Left ventricle myocardium inferior (tissue), 1 donor: ENCODE measurements at regions not wholly inside any gene's neighbourhood (a gene's known extent, or its start where the extent isn't known, plus 50 kb on each side); places are given as distances from the start of the nearest gene placed in this dataset.

ENCODE experiments used
- DNase-seq: peaks from one replicate; pipeline ENCODE4 v3.0.0-alpha.2; 2020
- H3K27ac ChIP-seq: fragments of 200-600 bp; replicated peaks from 2 replicates; pipeline ENCODE4 v1.8.0; 2021
- H3K27me3 ChIP-seq: fragments of 200-600 bp; 2 replicates; pipeline ENCODE4 v1.8.0; 2021; ENCODE audit warnings: low read depth
- H3K36me3 ChIP-seq: fragments of 200-600 bp; 2 replicates; pipeline ENCODE4 v1.8.0; 2021
- H3K4me1 ChIP-seq: fragments of 200-600 bp; 2 replicates; pipeline ENCODE4 v1.8.0; 2021
- H3K4me3 ChIP-seq: fragments of 200-600 bp; 2 replicates; pipeline ENCODE4 v1.8.0; 2021; ENCODE audit warnings: mild to moderate bottlenecking, moderate library complexity
- H3K9me3 ChIP-seq: fragments of 200-600 bp; replicated peaks from 2 replicates; pipeline ENCODE4 v1.8.0; 2021
- intact Hi-C: fragments of 100-400 bp; cut with micrococcal nuclease; formaldehyde crosslinking; loops from one replicate; pipeline ENCODE4 v1.11.0; 2022
- TF ChIP-seq, protein P1 (sequence below): fragments of 200-600 bp; IDR thresholded peaks from 2 replicates; pipeline ENCODE4 v1.8.0; 2021; ENCODE audit warnings: antibody characterized with exemption, mild to moderate bottlenecking, borderline replicate concordance
- donor health status: DM: no; HTN: yes; CAD: no; lungs with severe emphysema.

DNA sequence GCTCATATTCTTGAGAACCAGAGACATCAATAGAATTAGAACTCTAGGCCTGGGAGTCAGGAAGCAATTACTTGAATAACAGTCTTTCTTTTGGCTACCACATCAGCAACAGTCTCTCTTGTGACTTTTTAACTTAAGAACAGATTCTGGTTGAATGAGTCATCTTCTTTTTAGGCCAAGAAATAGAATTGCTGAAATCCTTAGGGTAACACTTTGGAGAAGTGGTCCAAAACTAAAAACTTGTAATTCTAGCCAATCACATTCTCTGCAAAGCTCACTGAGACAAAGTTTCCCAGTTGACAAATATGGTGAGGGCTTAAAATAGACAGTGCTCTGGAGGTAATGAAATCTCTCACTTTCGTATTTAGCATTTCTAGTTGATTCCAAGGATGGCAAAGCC lies 238.0 kb downstream of the SHOX2 start:
- no peaks in the 10 kb centered on the region for H3K4me1 ChIP-seq
- H3K9me3 ChIP-seq, result no peaks in the 10 kb centered on the region
- TF ChIP-seq, protein P1, sequence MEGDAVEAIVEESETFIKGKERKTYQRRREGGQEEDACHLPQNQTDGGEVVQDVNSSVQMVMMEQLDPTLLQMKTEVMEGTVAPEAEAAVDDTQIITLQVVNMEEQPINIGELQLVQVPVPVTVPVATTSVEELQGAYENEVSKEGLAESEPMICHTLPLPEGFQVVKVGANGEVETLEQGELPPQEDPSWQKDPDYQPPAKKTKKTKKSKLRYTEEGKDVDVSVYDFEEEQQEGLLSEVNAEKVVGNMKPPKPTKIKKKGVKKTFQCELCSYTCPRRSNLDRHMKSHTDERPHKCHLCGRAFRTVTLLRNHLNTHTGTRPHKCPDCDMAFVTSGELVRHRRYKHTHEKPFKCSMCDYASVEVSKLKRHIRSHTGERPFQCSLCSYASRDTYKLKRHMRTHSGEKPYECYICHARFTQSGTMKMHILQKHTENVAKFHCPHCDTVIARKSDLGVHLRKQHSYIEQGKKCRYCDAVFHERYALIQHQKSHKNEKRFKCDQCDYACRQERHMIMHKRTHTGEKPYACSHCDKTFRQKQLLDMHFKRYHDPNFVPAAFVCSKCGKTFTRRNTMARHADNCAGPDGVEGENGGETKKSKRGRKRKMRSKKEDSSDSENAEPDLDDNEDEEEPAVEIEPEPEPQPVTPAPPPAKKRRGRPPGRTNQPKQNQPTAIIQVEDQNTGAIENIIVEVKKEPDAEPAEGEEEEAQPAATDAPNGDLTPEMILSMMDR, result no peak
- DNase-seq, result no peak
- intact Hi-C loops, result no loop called here
- no peaks in the 10 kb centered on the region for H3K36me3 ChIP-seq
- no peak overlapping the region for H3K4me3 ChIP-seq
- no peaks in the 10 kb centered on the region for H3K27me3 ChIP-seq
- peak overlapping the region; percentile 56 for H3K27ac ChIP-seq

DNA sequence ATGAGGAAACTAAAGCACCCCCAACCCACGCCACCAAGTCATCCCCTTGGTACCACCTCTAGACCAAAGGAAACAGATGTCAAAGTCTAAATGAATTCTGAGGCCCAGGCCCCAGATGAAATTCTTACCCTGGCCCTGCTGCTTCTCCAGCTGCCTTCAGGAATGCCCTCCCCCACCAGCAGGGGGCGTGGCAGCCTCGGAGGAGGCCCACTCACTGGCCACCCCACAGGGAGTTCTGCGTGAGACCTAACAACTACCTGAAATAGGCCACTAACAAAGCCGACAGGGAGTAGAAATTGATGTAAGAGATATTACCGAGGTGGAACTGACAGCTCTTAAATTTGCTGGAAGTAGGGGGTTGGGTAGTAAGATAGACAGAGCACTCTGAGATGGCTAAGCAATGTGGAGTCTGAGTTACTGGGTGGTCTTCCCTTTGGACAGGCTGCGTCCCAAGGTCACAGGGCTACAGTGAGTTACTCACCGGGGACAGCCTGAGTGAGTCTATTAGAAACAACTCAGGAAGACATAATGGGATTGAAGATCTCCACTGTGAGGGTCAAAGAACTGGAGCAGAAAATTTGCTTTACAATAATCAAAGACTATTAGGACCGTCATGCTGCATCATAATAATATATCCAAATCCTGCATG lies 240.7 kb downstream of the SHOX2 start:
- Histone ChIP-seq H3K4me3 (no peak overlapping the region), H3K9me3 (no peaks in the 10 kb centered on the region), H3K27me3 (no peaks in the 10 kb centered on the region), H3K27ac (no peak overlapping the region), H3K36me3 (no peaks in the 10 kb centered on the region), H3K4me1 (no peaks in the 10 kb centered on the region)
- DNase-seq, result no peak
- intact Hi-C loops, result no loop called here
- TF ChIP-seq, protein P1, result peak; percentile 33

DNA sequence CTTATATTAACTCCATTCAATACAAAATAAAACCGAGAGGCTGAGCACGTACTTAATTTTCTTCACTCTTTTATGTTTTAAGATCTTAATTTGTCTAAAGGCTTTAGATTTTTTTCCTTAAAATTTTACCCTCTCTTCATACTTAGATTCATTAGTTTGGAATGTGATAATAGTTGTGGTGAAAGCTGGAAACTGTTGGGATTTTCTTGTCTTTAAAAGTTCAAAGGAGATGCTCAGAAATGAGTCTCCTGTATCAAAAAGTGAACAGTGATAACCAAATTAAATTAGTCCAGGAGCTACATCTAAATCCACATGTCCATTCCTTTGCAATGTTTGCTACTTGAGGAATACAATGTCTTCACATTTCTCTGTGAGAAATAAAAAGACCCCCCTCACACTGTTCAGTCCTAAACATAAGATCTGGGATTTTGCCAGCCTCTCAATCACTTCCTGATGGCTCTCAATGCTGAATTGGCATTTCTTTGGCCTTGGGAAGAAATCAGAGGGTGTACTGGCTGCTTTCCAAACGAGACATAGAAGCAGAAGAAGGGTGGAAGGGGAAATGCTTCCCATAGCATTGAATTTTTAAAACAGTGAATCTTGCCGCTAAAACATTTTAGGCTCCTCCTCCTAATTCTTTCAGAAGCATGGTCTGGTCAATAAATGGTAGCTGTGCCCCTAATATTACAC lies 245.0 kb downstream of the SHOX2 start:
- H3K9me3 ChIP-seq, result no peaks in the 10 kb centered on the region
- H3K4me1 ChIP-seq, result no peaks in the 10 kb centered on the region
- intact Hi-C loops, result no loop called here
- H3K4me3 ChIP-seq, result no peak overlapping the region
- no peaks in the 10 kb centered on the region for H3K36me3 ChIP-seq
- TF ChIP-seq, protein P1, result no peak
- H3K27me3 ChIP-seq, result no peaks in the 10 kb centered on the region
- no peak for DNase-seq
- H3K27ac ChIP-seq, result no peak overlapping the region

DNA sequence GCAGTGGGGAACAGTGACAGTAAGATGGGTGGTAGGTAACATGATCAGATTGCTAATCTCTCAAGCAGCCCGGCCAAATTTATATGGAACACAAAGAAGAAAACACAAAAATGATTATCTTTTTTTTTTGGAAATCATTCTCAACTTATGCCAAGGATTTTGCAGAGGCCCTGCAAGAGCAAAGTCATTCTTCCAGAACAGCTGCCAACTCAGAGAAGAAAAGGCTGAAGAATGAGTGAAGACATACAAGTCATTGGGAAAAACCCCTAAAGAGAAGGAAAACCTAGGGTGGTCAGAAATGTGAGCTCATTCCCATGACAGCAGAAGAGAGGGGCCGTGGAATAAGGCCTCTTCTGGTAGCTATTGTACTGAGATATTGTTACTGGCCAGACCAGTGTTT lies 246.7 kb downstream of the SHOX2 start:
- TF ChIP-seq, protein P1, result no peak
- Histone ChIP-seq H3K4me1 (no peaks in the 10 kb centered on the region), H3K9me3 (no peaks in the 10 kb centered on the region), H3K4me3 (no peak overlapping the region), H3K27ac (no peak overlapping the region), H3K36me3 (no peaks in the 10 kb centered on the region), H3K27me3 (no peaks in the 10 kb centered on the region)
- no peak for DNase-seq
- intact Hi-C loops, result no loop called here

DNA sequence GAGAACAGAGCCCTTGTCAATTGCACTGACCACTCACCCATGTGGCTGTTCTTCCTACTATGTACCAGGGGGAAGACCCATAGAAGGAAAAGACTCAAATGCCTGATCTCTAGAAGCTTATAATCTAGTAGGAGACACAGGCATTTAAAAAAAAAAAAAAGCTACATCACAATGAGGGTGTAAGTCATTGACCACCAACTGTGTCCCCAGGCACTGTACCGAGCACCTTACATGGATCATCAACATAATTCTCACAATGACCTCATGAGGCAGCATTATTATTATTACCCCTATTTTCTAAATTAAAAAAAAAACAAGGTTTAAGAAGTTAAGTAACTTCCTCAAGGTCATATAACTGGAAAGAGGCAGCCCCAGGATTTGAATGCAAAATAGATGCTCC lies 247.4 kb downstream of the SHOX2 start:
- H3K27ac ChIP-seq, result no peak overlapping the region
- H3K9me3 ChIP-seq, result no peaks in the 10 kb centered on the region
- DNase-seq, result no peak
- intact Hi-C loops, result no loop called here
- H3K36me3 ChIP-seq, result no peaks in the 10 kb centered on the region
- H3K4me1 ChIP-seq, result no peaks in the 10 kb centered on the region
- H3K27me3 ChIP-seq, result no peaks in the 10 kb centered on the region
- TF ChIP-seq, protein P1, result no peak
- H3K4me3 ChIP-seq, result no peak overlapping the region
